ENCODE measurements at regions not wholly inside any gene's neighbourhood (a gene's known extent, or its start where the extent isn't known, plus 50 kb on each side); places are given as distances from the start of the nearest gene placed in this dataset.
"Not testable (repeated sequence)": the region's sequence is repeated elsewhere in the genome, so short reads cannot be mapped to it uniquely, and the experiment has no call there.

GRCh38 chr2:52017646-52018235, 985.8 kb upstream of the NRXN1 start:
- no peak for DNase-seq (ENCODE audit: low spot score)

- not testable (repeated sequence) for DNase-seq (ENCODE audit: low spot score)
Measured at GRCh38 chr2:52006821-52007366, 975.0 kb upstream of the NRXN1 start.

GRCh38 chr2:52000151-52000855, 968.4 kb upstream of the NRXN1 start:
- DNase-seq (ENCODE audit: low spot score): no peak

- DNase-seq (ENCODE audit: low spot score): no peak
Measured at GRCh38 chr2:51998890-51999289, 967.0 kb upstream of the NRXN1 start.

GRCh38 chr2:51997571-51997970, 965.6 kb upstream of the NRXN1 start:
- DNase-seq (ENCODE audit: low spot score): no peak

- DNase-seq (ENCODE audit: low spot score): no peak
Measured at GRCh38 chr2:51995293-51995692, 963.4 kb upstream of the NRXN1 start.

- no peak for DNase-seq (ENCODE audit: low spot score)
Measured at GRCh38 chr2:51994123-51994763, 962.3 kb upstream of the NRXN1 start.

GRCh38 chr2:51990684-51991083, 958.8 kb upstream of the NRXN1 start:
- no peak for DNase-seq (ENCODE audit: low spot score)

- DNase-seq (ENCODE audit: low spot score): no peak
Measured at GRCh38 chr2:51986101-51986500, 954.2 kb upstream of the NRXN1 start.

GRCh38 chr2:51981783-51982182, 949.9 kb upstream of the NRXN1 start:
- DNase-seq (ENCODE audit: low spot score): peak; percentile 14

- no peak for DNase-seq (ENCODE audit: low spot score)
Measured at GRCh38 chr2:51976623-51977022, 944.7 kb upstream of the NRXN1 start.

- no peak for DNase-seq (ENCODE audit: low spot score)
Measured at GRCh38 chr2:51971136-51971535, 939.2 kb upstream of the NRXN1 start.

GRCh38 chr2:51969347-51969746, 937.4 kb upstream of the NRXN1 start:
- no peak for DNase-seq (ENCODE audit: low spot score)

GRCh38 chr2:51960841-51961335, 929.0 kb upstream of the NRXN1 start:
- DNase-seq (ENCODE audit: low spot score): no peak

- DNase-seq (ENCODE audit: low spot score): no peak
Measured at GRCh38 chr2:51960281-51960680, 928.3 kb upstream of the NRXN1 start.

GRCh38 chr2:51959696-51960095, 927.8 kb upstream of the NRXN1 start:
- no peak for DNase-seq (ENCODE audit: low spot score)

GRCh38 chr2:51953931-51954330, 922.0 kb upstream of the NRXN1 start:
- no peak for DNase-seq (ENCODE audit: low spot score)

GRCh38 chr2:51921076-51921475, 889.1 kb upstream of the NRXN1 start:
- DNase-seq (ENCODE audit: low spot score): no peak

- DNase-seq (ENCODE audit: low spot score): peak; percentile 42
Measured at GRCh38 chr2:51920509-51920908, 888.6 kb upstream of the NRXN1 start.

GRCh38 chr2:51919395-51919794, 887.5 kb upstream of the NRXN1 start:
- DNase-seq (ENCODE audit: low spot score): no peak

GRCh38 chr2:51918113-51918512, 886.2 kb upstream of the NRXN1 start:
- DNase-seq (ENCODE audit: low spot score): no peak

- no peak for DNase-seq (ENCODE audit: low spot score)
Measured at GRCh38 chr2:51903728-51904127, 871.8 kb upstream of the NRXN1 start.

- DNase-seq (ENCODE audit: low spot score): no peak
Measured at GRCh38 chr2:51899643-51900042, 867.7 kb upstream of the NRXN1 start.
